H1 (cell line): ENCODE measurements at regions not wholly inside any gene's neighbourhood (a gene's known extent, or its start where the extent isn't known, plus 50 kb on each side); places are given as distances from the start of the nearest gene placed in this dataset.

Experiments used
- CBX8 ChIP-seq: fragments of 300-800, 300-1000 bp; sonication (generic); IDR thresholded peaks from 2 replicates; pipeline ENCODE4 v1.7.1; 2016; ENCODE audit warnings: low read depth, low read length, borderline replicate concordance
- CREB1 ChIP-seq: IDR thresholded peaks from 2 replicates; pipeline ENCODE4 v1.6.1; 2012; ENCODE audit warnings: inconsistent platforms
- MAFK ChIP-seq: IDR thresholded peaks from 2 replicates; pipeline ENCODE4 v1.6.1; 2012; ENCODE audit warnings: low read depth, mild to moderate bottlenecking, improper control_type of control experiment, low read length
- MAX ChIP-seq: IDR thresholded peaks from 2 replicates; pipeline ENCODE4 v1.6.1; 2012; ENCODE audit warnings: inconsistent platforms
- NANOG ChIP-seq: IDR thresholded peaks from 2 replicates; pipeline ENCODE4 v1.6.1; 2011; ENCODE audit warnings: low read length, low read depth, mild to moderate bottlenecking, inconsistent platforms; ENCODE audit not compliant: insufficient read depth, poor library complexity, severe bottlenecking
- POLR2A ChIP-seq, 2 experiments: IDR thresholded peaks; 1 replicate in 1 of 2; 2 replicates in 1 of 2; pipeline ENCODE4 v1.6.1; 2011; ENCODE audit warnings: low read depth in 2 of 2, low read length in 2 of 2, mild to moderate bottlenecking in 2 of 2; ENCODE audit errors: control extremely low read depth in 1 of 2
- SP1 ChIP-seq: IDR thresholded peaks from 2 replicates; pipeline ENCODE4 v1.6.1; 2011; ENCODE audit warnings: low read depth, low read length
- SP4 ChIP-seq: IDR thresholded peaks from 2 replicates; pipeline ENCODE4 v1.6.1; 2012; ENCODE audit warnings: low read length, inconsistent platforms
- TAF7 ChIP-seq: optimal IDR thresholded peaks from 2 replicates; pipeline ENCODE3; 2011; ENCODE audit warnings: low read depth, mild to moderate bottlenecking, inconsistent platforms, low read length, moderate library complexity, borderline replicate concordance
- TF ChIP-seq, protein P1 (sequence below): fragments of 300-600 bp; sonication (generic); IDR thresholded peaks from 2 replicates; pipeline ENCODE4 v1.7.1; 2012; ENCODE audit warnings: low read length, moderate library complexity, mild to moderate bottlenecking, inconsistent platforms; ENCODE audit not compliant: insufficient replicate concordance

GRCh38 chr6:141258516-141258915, 874.2 kb upstream of the GJE1 start (continued):
- TF ChIP-seq, protein P1, sequence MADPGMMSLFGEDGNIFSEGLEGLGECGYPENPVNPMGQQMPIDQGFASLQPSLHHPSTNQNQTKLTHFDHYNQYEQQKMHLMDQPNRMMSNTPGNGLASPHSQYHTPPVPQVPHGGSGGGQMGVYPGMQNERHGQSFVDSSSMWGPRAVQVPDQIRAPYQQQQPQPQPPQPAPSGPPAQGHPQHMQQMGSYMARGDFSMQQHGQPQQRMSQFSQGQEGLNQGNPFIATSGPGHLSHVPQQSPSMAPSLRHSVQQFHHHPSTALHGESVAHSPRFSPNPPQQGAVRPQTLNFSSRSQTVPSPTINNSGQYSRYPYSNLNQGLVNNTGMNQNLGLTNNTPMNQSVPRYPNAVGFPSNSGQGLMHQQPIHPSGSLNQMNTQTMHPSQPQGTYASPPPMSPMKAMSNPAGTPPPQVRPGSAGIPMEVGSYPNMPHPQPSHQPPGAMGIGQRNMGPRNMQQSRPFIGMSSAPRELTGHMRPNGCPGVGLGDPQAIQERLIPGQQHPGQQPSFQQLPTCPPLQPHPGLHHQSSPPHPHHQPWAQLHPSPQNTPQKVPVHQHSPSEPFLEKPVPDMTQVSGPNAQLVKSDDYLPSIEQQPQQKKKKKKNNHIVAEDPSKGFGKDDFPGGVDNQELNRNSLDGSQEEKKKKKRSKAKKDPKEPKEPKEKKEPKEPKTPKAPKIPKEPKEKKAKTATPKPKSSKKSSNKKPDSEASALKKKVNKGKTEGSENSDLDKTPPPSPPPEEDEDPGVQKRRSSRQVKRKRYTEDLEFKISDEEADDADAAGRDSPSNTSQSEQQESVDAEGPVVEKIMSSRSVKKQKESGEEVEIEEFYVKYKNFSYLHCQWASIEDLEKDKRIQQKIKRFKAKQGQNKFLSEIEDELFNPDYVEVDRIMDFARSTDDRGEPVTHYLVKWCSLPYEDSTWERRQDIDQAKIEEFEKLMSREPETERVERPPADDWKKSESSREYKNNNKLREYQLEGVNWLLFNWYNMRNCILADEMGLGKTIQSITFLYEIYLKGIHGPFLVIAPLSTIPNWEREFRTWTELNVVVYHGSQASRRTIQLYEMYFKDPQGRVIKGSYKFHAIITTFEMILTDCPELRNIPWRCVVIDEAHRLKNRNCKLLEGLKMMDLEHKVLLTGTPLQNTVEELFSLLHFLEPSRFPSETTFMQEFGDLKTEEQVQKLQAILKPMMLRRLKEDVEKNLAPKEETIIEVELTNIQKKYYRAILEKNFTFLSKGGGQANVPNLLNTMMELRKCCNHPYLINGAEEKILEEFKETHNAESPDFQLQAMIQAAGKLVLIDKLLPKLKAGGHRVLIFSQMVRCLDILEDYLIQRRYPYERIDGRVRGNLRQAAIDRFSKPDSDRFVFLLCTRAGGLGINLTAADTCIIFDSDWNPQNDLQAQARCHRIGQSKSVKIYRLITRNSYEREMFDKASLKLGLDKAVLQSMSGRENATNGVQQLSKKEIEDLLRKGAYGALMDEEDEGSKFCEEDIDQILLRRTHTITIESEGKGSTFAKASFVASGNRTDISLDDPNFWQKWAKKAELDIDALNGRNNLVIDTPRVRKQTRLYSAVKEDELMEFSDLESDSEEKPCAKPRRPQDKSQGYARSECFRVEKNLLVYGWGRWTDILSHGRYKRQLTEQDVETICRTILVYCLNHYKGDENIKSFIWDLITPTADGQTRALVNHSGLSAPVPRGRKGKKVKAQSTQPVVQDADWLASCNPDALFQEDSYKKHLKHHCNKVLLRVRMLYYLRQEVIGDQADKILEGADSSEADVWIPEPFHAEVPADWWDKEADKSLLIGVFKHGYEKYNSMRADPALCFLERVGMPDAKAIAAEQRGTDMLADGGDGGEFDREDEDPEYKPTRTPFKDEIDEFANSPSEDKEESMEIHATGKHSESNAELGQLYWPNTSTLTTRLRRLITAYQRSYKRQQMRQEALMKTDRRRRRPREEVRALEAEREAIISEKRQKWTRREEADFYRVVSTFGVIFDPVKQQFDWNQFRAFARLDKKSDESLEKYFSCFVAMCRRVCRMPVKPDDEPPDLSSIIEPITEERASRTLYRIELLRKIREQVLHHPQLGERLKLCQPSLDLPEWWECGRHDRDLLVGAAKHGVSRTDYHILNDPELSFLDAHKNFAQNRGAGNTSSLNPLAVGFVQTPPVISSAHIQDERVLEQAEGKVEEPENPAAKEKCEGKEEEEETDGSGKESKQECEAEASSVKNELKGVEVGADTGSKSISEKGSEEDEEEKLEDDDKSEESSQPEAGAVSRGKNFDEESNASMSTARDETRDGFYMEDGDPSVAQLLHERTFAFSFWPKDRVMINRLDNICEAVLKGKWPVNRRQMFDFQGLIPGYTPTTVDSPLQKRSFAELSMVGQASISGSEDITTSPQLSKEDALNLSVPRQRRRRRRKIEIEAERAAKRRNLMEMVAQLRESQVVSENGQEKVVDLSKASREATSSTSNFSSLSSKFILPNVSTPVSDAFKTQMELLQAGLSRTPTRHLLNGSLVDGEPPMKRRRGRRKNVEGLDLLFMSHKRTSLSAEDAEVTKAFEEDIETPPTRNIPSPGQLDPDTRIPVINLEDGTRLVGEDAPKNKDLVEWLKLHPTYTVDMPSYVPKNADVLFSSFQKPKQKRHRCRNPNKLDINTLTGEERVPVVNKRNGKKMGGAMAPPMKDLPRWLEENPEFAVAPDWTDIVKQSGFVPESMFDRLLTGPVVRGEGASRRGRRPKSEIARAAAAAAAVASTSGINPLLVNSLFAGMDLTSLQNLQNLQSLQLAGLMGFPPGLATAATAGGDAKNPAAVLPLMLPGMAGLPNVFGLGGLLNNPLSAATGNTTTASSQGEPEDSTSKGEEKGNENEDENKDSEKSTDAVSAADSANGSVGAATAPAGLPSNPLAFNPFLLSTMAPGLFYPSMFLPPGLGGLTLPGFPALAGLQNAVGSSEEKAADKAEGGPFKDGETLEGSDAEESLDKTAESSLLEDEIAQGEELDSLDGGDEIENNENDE: no peak
- TF ChIP-seq SP1 (no peak), CREB1 (no peak), TAF7 (no peak), MAFK (no peak), MAX (no peak), POLR2A (IDR thresholded peaks at IDR 0.05; ENCODE audit: control extremely low read depth in 1 of 2, low read depth in 2 of 2, low read length in 2 of 2) (no peak), CBX8 (no peak), SP4 (no peak), NANOG (no peak)
